ENCODE measurements at regions not wholly inside any gene's neighbourhood (a gene's known extent, or its start where the extent isn't known, plus 50 kb on each side); places are given as distances from the start of the nearest gene placed in this dataset.

GRCh38 chr10:9878383-9878782, 1139.3 kb upstream of the CELF2 start:
- WGBS, 2 experiments (ENCODE audit: extremely low coverage in 2 of 2, insufficient read length in 1 of 2): no CpG with 5 or more reads among the region's 10 CpGs
- H3K27me3 ChIP-seq (ENCODE audit: control insufficient read depth, insufficient read depth, low read length): no peaks in the 10 kb centered on the region
- no peak overlapping the region for H3K18ac ChIP-seq (ENCODE audit: low read depth, low read length)
- no TSS peak for BruUV-seq (replicated peaks)
- H3K36me3 ChIP-seq (ENCODE audit: control insufficient read depth, insufficient read depth, low read length): no peaks in the 10 kb centered on the region
- H4K8ac ChIP-seq (ENCODE audit: low read depth in 2 of 2, low read length in 2 of 2): no peak overlapping the region
- in situ Hi-C loops (cut with MboI; ENCODE audit: low sequenced_read_pairs): no loop called here
- no peak overlapping the region for H3K14ac ChIP-seq (replicated peaks; ENCODE audit: low read depth, low read length)
- ChIA-PET POLR2A (ENCODE audit: unreplicated experiment) (no interaction called here), CTCF (interaction anchor here (0.6 kb wide), 1 partner anchor 117 kb away, joined by 5 read pairs; no protein-coding TSS in a partner anchor)
- no peak overlapping the region for H2BK5ac ChIP-seq (ENCODE audit: low read depth, low read length, poor library complexity, severe bottlenecking)
- no peak overlapping the region for H2AK5ac ChIP-seq (ENCODE audit: low read depth, low read length)
- no peak overlapping the region for H3K23ac ChIP-seq (ENCODE audit: low read depth, low read length)
- H3K4ac ChIP-seq (ENCODE audit: low read depth, low read length): no peak overlapping the region
- H3K4me2 ChIP-seq (ENCODE audit: low read depth, low read length): no peak overlapping the region
- H3K79me1 ChIP-seq (ENCODE audit: low read depth in 1 of 2, low read length in 2 of 2): no peaks in the 10 kb centered on the region
- DNase-seq: no peak
- TF ChIP-seq MAZ (IDR thresholded peaks at IDR 0.05; ENCODE audit: borderline replicate concordance, low read depth, low read length) (no peak), FOS (IDR thresholded peaks at IDR 0.05; ENCODE audit: low read depth, low read length) (no peak), CEBPB (IDR thresholded peaks at IDR 0.05; ENCODE audit: low read depth, low read length) (no peak), MAFK (IDR thresholded peaks at IDR 0.05; ENCODE audit: low read depth, low read length) (no peak), CHD1 (IDR thresholded peaks at IDR 0.05; ENCODE audit: low read depth, low read length) (no peak)
- no peaks in the 10 kb centered on the region for H3K4me1 ChIP-seq (ENCODE audit: control insufficient read depth, insufficient read depth, low read length)
- H3K4me3 ChIP-seq (ENCODE audit: insufficient read depth, low read depth, low read length): no peak overlapping the region
- no peak overlapping the region for H3K56ac ChIP-seq (ENCODE audit: extremely low read depth, insufficient read depth, low read length)
- H4K20me1 ChIP-seq (ENCODE audit: insufficient read depth, low read length): no peaks in the 10 kb centered on the region
- ATAC-seq (ENCODE audit: low read depth): no peak
- dilution Hi-C loops (cut with HindIII; ENCODE audit: low sequenced_read_pairs, unreplicated experiment): no loop called here
- intact Hi-C loops (cut with micrococcal nuclease): no loop called here
- H3K27ac ChIP-seq (ENCODE audit: insufficient read depth, low read length): no peak overlapping the region
- H4K5ac ChIP-seq (ENCODE audit: low read depth, low read length): no peak overlapping the region
- no peak overlapping the region for H2BK120ac ChIP-seq (ENCODE audit: low read depth, low read length)
- H3K9me1 ChIP-seq (ENCODE audit: insufficient read depth, low read length): no peaks in the 10 kb centered on the region
- no peak overlapping the region for H2BK20ac ChIP-seq (ENCODE audit: low read depth, low read length)
- no peak overlapping the region for H3K9ac ChIP-seq (ENCODE audit: low read depth, low read length)
- no peak overlapping the region for H4K91ac ChIP-seq (ENCODE audit: insufficient read depth, low read depth, low read length)
- H2AFZ ChIP-seq (replicated peaks; ENCODE audit: low read length, poor library complexity): no peak overlapping the region
- H2BK15ac ChIP-seq (ENCODE audit: low read depth, low read length): no peak overlapping the region
- no peak overlapping the region for H2AK9ac ChIP-seq (replicated peaks; ENCODE audit: low read depth, low read length, poor library complexity)
- H3K9me3 ChIP-seq (ENCODE audit: control insufficient read depth, insufficient read depth, low read length): peaks cover 6% of the 10 kb centered on the region

Measured in IMR-90 (cell line).